ENCODE measurements at regions not wholly inside any gene's neighbourhood (a gene's known extent, or its start where the extent isn't known, plus 50 kb on each side); places are given as distances from the start of the nearest gene placed in this dataset.

- DNase-seq = no peak
Observed at GRCh38 chr10:118175148-118175547, 128.4 kb upstream of the RAB11FIP2 start.

- no peak for DNase-seq
Observed at GRCh38 chr10:118173296-118173695, 126.6 kb upstream of the RAB11FIP2 start.

GRCh38 chr10:118171861-118172260 lies 125.1 kb upstream of the RAB11FIP2 start:
- no peak for DNase-seq

GRCh38 chr10:118167056-118167700 lies 120.4 kb upstream of the RAB11FIP2 start:
- DNase-seq = no peak

GRCh38 chr10:118163217-118163616 lies 116.5 kb upstream of the RAB11FIP2 start:
- no peak for DNase-seq

GRCh38 chr10:118161461-118162246 lies 114.9 kb upstream of the RAB11FIP2 start:
- DNase-seq = no peak

GRCh38 chr10:118153287-118153686 lies 106.5 kb upstream of the RAB11FIP2 start:
- DNase-seq = no peak

GRCh38 chr10:118151461-118151860 lies 104.7 kb upstream of the RAB11FIP2 start:
- DNase-seq = no peak

- no peak for DNase-seq
Observed at GRCh38 chr10:118148247-118148646, 101.5 kb upstream of the RAB11FIP2 start.

- no peak for DNase-seq
Observed at GRCh38 chr10:118145256-118145655, 98.5 kb upstream of the RAB11FIP2 start.

GRCh38 chr10:118141471-118141870 lies 94.7 kb upstream of the RAB11FIP2 start:
- no peak for DNase-seq

- DNase-seq = no peak
Observed at GRCh38 chr10:118139321-118139720, 92.6 kb upstream of the RAB11FIP2 start.

GRCh38 chr10:118128675-118129074 lies 81.9 kb upstream of the RAB11FIP2 start:
- DNase-seq = no peak

- DNase-seq = no peak
Observed at GRCh38 chr10:118118716-118119115, 72.0 kb upstream of the RAB11FIP2 start.

GRCh38 chr10:118116715-118117449 lies 70.1 kb upstream of the RAB11FIP2 start:
- DNase-seq = no peak

- DNase-seq = no peak
Observed at GRCh38 chr10:118116362-118116714, 69.6 kb upstream of the RAB11FIP2 start.

GRCh38 chr10:118115701-118116100 lies 69.0 kb upstream of the RAB11FIP2 start:
- DNase-seq = no peak

GRCh38 chr10:118114992-118115391 lies 68.3 kb upstream of the RAB11FIP2 start:
- DNase-seq = no peak

- DNase-seq = no peak
Observed at GRCh38 chr10:118112543-118113125, 65.9 kb upstream of the RAB11FIP2 start.

GRCh38 chr10:118110750-118111149 lies 64.0 kb upstream of the RAB11FIP2 start:
- no peak for DNase-seq

- DNase-seq = no peak
Observed at GRCh38 chr10:118108194-118109026, 61.7 kb upstream of the RAB11FIP2 start.

- DNase-seq = no peak
Observed at GRCh38 chr10:118107541-118107940, 60.8 kb upstream of the RAB11FIP2 start.

- no peak for DNase-seq
Observed at GRCh38 chr10:118107040-118107439, 60.3 kb upstream of the RAB11FIP2 start.

All from activated CD4-positive, CD25-positive, alpha-beta regulatory T cell (primary cell).